ENCODE measurements at regions not wholly inside any gene's neighbourhood (a gene's known extent, or its start where the extent isn't known, plus 50 kb on each side); places are given as distances from the start of the nearest gene placed in this dataset.

DNA sequence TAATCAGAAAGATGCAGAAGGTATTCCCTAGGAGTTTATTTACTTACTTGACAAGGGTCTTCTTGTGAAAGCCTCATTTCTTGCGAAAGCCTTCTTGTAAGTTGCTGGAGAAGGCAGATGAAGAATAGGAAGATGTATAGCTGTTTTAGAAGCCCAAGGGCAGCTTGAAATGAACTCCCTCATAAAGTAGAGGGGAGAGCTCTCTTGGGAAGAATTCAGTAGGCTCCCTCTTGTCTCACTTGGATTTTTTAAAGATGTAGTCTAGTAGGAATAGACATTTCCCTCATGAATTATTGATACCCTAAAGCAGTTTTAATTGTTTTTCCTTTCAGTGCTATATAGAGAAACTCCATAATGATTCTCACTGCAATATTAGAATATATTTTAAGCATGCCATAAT lies 639.2 kb upstream of the CXADR start:
- intact Hi-C loops (cut with micrococcal nuclease) = no loop called here
- peaks cover 6% of the 10 kb centered on the region for H3K4me1 Mint-ChIP-seq (ENCODE audit: low read depth)
- H3K9me3 Mint-ChIP-seq = peaks cover 9% of the 10 kb centered on the region
- no peaks in the 10 kb centered on the region for H3K36me3 Mint-ChIP-seq (ENCODE audit: low read depth)
- H3K27ac Mint-ChIP-seq = no peak overlapping the region
- H3K27me3 Mint-ChIP-seq = no peaks in the 10 kb centered on the region
- no peak overlapping the region for H3K4me3 Mint-ChIP-seq

DNA sequence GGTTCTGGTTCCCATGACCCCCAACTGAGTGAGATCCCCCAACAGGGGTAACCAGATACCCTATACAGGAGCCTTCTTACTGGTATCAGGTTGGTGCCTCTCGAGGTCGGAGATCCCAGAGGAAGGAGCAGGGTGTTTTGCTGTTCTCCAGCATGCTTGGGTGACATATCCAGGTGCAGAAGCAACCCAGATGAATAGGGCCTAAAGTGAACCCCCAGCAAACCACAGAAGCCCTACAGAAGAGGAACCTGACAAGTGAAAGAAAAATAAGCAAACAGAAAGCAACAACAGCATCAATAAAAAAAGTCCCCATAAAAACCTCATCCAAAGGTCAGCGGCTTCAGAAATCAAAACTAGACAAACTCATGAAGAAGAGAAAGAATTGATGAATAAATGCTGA lies 633.4 kb upstream of the CXADR start:
- intact Hi-C loops (cut with micrococcal nuclease) = no loop called here
- Mint-ChIP-seq H3K4me3 (no peak overlapping the region), H3K4me1 (ENCODE audit: low read depth) (no peaks in the 10 kb centered on the region), H3K27ac (no peak overlapping the region), H3K27me3 (no peaks in the 10 kb centered on the region), H3K36me3 (ENCODE audit: low read depth) (no peaks in the 10 kb centered on the region), H3K9me3 (peaks cover 50% of the 10 kb centered on the region)

DNA sequence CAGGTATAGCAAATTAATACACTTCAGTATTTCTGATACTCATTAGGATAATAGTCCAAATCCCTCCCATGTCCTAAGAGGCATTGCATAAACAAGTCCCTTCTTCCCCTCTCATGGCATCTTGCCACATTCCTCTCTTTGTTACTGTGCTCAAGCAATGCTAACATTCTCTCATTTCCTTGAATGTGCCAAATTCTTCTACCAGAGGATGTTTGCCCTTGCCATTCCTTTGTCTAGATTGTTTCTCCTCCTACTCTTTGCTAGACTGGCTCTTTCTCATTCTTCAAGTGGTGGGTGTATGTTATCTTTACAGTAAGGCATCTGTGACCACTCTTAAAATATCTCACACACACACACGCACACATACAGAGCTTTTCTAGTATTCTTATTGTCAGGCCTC lies 621.0 kb upstream of the CXADR start:
- intact Hi-C loops (cut with micrococcal nuclease) = no loop called here
- H3K27ac Mint-ChIP-seq = no peak overlapping the region
- H3K27me3 Mint-ChIP-seq = no peaks in the 10 kb centered on the region
- H3K36me3 Mint-ChIP-seq (ENCODE audit: low read depth) = no peaks in the 10 kb centered on the region
- no peak overlapping the region for H3K4me3 Mint-ChIP-seq
- no peaks in the 10 kb centered on the region for H3K4me1 Mint-ChIP-seq (ENCODE audit: low read depth)
- H3K9me3 Mint-ChIP-seq = no peaks in the 10 kb centered on the region

DNA sequence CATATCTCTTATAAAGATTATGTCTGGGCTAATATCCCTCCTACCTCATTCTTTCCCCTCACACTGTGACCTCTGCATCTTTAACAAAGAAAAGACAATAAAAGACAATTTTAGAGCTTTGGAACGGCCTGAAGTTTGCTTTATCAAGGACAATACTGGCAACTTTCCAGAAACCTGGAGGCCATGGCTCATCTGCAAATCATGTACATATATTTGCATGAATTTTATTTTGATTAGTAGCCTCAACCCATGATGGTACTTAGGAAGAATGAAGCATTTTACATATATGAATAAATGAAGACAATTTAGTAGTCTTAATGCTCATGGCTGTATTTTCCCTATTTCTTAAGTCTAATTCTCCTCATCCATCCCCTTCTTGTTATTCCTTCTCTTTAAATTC lies 612.2 kb upstream of the CXADR start:
- peaks cover 11% of the 10 kb centered on the region for H3K9me3 Mint-ChIP-seq
- H3K4me1 Mint-ChIP-seq (ENCODE audit: low read depth) = no peaks in the 10 kb centered on the region
- no peaks in the 10 kb centered on the region for H3K27me3 Mint-ChIP-seq
- intact Hi-C loops (cut with micrococcal nuclease) = no loop called here
- H3K27ac Mint-ChIP-seq = no peak overlapping the region
- no peak overlapping the region for H3K4me3 Mint-ChIP-seq
- H3K36me3 Mint-ChIP-seq (ENCODE audit: low read depth) = no peaks in the 10 kb centered on the region

DNA sequence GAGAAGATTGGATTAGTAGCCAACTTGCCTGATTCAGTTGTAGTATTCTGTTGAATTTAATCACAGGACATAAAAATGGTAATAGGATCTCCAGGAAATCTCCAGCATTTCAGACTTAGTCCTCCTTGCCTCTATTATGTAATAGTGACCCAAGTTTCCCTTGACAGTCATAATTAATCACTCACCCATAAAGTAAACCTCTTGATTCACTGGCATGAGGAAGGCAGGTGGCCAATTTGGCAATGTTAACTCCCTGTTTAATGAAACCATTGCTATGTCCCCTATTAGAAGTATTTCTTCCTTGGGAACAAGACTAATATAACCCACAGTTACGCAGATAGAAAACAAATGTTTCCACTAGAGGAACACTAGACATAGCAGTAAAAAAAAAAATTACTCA lies 604.8 kb upstream of the CXADR start:
- Mint-ChIP-seq H3K4me3 (no peak overlapping the region), H3K4me1 (ENCODE audit: low read depth) (no peaks in the 10 kb centered on the region), H3K9me3 (peaks cover 9% of the 10 kb centered on the region), H3K27ac (no peak overlapping the region), H3K36me3 (ENCODE audit: low read depth) (no peaks in the 10 kb centered on the region), H3K27me3 (no peaks in the 10 kb centered on the region)
- intact Hi-C loops (cut with micrococcal nuclease) = no loop called here

DNA sequence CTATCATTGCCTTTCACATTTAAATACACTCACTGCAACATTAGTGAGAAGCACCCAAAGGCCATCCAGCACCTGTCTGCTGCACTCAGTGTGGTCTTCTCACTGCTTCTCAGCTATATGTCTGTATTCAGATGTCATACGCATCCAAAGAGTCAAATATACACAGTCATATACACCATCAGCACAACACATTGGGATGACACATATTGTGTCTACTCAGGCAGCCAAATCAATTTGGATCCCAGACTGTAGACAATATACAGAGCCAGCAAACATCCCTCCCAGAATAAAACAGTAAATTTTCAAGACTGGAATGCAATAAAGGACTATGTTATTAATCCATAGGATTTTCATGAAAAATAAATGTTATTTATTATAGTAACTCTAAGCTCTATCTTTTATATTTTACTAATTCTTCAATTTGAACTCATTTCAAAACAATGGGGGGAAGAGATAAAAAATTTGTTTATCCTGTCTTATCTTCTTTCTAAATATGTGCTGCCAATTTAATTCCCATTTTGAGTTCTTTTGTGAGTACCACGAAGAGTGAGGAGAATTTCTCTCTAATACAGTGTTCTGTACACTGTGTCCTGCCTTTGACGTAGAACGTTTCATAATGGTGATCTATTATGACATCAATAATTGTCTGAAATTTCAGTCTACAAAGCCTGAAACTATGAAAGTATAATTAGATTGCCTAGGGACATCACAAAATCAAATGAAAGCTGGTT lies 602.2 kb upstream of the CXADR start:
- H3K9me3 Mint-ChIP-seq = peaks cover 7% of the 10 kb centered on the region
- no peak overlapping the region for H3K27ac Mint-ChIP-seq
- H3K4me1 Mint-ChIP-seq (ENCODE audit: low read depth) = no peaks in the 10 kb centered on the region

DNA sequence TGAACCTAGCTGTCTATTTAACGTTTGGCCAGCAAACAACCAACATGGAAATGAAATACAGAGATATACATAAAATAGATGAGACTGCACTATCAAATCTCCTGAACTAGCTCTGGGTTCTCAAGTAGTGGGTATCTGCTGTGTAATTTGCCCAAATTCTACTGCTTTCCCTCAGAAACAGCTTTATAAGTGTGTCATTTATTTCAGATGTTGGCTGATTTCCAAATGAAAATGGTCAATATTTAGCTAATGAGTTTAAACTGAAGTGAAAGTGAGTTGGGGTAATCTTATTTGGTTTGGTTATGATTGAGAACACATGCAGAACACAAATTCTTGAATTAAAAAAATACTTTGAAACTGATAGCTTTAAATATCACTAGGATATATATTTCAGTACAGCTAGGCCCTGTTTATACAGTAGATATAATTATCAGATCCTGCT lies 601.7 kb upstream of the CXADR start:
- Mint-ChIP-seq H3K4me1 (ENCODE audit: low read depth) (no peaks in the 10 kb centered on the region), H3K9me3 (peaks cover under 1% of the 10 kb centered on the region), H3K36me3 (ENCODE audit: low read depth) (no peaks in the 10 kb centered on the region), H3K27me3 (no peaks in the 10 kb centered on the region), H3K4me3 (no peak overlapping the region), H3K27ac (no peak overlapping the region)
- intact Hi-C loops (cut with micrococcal nuclease) = no loop called here

More for the DNA sequence above, 602.2 kb upstream of the CXADR start:
- intact Hi-C loops (cut with micrococcal nuclease) = no loop called here
- Mint-ChIP-seq H3K36me3 (ENCODE audit: low read depth) (no peaks in the 10 kb centered on the region), H3K27me3 (no peaks in the 10 kb centered on the region), H3K4me3 (no peak overlapping the region)

DNA sequence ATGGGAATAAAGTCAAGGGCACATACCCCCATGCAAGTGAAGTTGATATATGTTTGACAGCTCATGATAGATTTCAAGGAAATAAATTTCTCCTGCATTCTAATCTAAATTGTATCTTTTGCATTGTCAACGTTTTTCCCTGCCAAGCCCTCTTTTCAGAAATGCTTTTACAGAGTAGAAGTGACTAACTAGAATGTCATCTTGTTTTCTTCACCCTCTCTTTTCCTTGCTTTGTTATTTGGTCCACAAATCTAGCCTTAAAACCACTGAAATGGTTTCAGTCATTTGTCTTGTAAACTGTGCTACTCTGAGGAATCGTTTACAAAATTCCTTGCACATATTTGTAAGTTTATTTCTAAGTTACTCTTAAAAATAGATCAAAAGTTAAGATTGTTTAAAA lies 600.8 kb upstream of the CXADR start:
- Mint-ChIP-seq H3K9me3 (no peaks in the 10 kb centered on the region), H3K4me1 (ENCODE audit: low read depth) (no peaks in the 10 kb centered on the region), H3K4me3 (no peak overlapping the region), H3K36me3 (ENCODE audit: low read depth) (no peaks in the 10 kb centered on the region), H3K27me3 (no peaks in the 10 kb centered on the region), H3K27ac (no peak overlapping the region)
- intact Hi-C loops (cut with micrococcal nuclease) = no loop called here

DNA sequence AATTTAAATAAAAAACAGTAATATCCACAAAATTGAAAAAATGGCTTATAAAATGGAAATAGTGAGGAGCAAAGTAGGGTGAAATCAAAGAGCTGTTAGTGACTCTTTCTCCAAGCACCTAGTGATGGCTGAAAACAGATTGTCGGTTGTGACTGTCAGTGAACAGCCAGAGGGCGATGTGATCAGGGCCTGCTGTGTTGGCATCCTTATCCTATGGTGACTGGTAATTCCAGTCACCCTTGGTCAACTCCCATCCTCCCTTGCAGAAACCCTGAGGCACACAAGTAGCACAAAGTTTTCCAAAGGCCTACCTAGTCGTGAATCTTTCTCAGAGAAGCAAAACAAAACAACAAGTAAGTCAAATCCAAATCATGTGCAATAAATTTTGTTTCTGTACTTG lies 599.8 kb upstream of the CXADR start:
- H3K27me3 Mint-ChIP-seq = no peaks in the 10 kb centered on the region
- no peak overlapping the region for H3K27ac Mint-ChIP-seq
- no peaks in the 10 kb centered on the region for H3K9me3 Mint-ChIP-seq
- H3K36me3 Mint-ChIP-seq (ENCODE audit: low read depth) = no peaks in the 10 kb centered on the region
- H3K4me1 Mint-ChIP-seq (ENCODE audit: low read depth) = no peaks in the 10 kb centered on the region
- intact Hi-C loops (cut with micrococcal nuclease) = no loop called here
- no peak overlapping the region for H3K4me3 Mint-ChIP-seq

DNA sequence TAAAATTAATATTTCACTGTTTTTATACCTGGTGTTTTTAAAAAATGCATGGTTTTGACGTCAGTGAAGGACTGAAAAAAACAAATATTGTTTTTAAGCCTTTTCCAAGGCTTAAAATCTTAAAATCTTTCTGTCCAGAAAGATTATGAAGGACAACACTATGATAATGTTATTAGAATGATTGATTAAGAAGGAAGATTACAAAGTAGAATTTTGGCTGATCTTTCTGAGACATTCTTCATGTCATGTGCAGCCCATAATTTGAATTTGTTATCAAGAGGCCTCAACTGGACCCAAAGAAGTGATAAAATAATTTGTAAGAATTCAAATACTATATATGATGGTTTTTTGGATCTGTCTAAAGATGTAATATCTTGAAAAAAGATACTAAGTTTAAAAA lies 584.4 kb upstream of the CXADR start:
- Mint-ChIP-seq H3K27ac (no peak overlapping the region), H3K9me3 (no peaks in the 10 kb centered on the region), H3K4me1 (ENCODE audit: low read depth) (no peaks in the 10 kb centered on the region), H3K36me3 (ENCODE audit: low read depth) (no peaks in the 10 kb centered on the region), H3K27me3 (no peaks in the 10 kb centered on the region), H3K4me3 (no peak overlapping the region)
- intact Hi-C loops (cut with micrococcal nuclease) = no loop called here

DNA sequence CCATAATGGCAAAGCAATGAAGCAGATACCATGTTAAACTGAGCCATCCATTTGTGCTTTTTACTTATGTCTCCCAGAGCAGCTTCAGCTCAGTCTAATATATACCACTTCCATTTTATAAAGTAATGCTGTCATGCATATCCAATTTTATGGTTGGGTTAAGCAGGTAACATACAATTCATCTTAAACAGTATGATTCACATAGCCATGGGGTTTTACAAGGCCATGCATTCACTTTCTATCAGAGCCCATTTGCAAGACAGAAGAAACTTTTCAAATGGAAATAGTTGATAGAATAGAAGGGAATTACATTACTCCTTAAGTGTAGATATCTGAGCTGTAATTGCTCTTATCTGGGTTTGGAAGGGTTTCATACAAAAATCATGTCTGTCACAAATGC lies 580.5 kb upstream of the CXADR start:
- Mint-ChIP-seq H3K36me3 (ENCODE audit: low read depth) (no peaks in the 10 kb centered on the region), H3K4me1 (ENCODE audit: low read depth) (no peaks in the 10 kb centered on the region), H3K27me3 (no peaks in the 10 kb centered on the region), H3K27ac (no peak overlapping the region), H3K9me3 (peaks cover 2% of the 10 kb centered on the region), H3K4me3 (no peak overlapping the region)
- intact Hi-C loops (cut with micrococcal nuclease) = no loop called here

DNA sequence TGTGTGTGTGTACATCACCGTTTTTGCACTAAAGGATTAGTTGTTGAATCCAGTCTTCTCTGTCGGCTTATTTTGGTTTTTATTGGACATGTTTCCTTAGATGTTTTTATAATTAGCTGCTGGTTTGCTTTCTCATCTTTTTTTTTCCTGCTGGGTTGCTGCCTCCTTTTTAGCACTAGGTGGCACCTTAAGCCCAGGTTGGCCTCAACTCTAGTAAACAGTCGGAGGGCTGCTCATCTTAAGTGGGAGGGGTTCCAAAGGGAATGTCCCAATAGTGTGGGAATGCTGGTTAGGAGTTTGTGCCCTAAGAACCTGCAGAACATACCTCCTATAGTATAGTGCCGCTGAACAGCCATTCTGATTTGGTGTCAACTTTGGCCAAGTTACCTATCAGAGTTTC lies 570.1 kb upstream of the CXADR start:
- peaks cover 85% of the 10 kb centered on the region for H3K9me3 Mint-ChIP-seq
- H3K36me3 Mint-ChIP-seq (ENCODE audit: low read depth) = no peaks in the 10 kb centered on the region
- H3K4me3 Mint-ChIP-seq = no peak overlapping the region
- intact Hi-C loops (cut with micrococcal nuclease) = no loop called here
- H3K27me3 Mint-ChIP-seq = no peaks in the 10 kb centered on the region
- no peak overlapping the region for H3K27ac Mint-ChIP-seq
- no peaks in the 10 kb centered on the region for H3K4me1 Mint-ChIP-seq (ENCODE audit: low read depth)

DNA sequence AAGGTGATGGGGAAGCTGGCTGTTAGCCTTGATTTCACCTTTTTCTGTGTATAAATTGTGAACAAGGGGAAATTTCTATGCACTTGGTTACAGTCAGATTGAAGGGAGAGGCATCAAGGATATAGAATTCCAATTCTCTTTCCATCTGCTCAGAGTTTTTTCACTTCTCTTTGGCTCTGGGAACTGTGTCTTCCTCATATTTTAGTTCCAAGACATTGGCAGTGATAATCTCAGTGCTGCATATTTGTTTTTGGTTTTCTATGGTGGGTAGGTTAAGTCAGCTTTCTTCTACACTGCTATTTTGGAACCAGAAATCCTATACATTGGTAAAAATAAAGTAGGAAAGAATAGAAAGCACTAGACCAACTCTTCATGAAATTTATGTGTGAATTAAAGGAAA lies 569.6 kb upstream of the CXADR start:
- peaks cover 85% of the 10 kb centered on the region for H3K9me3 Mint-ChIP-seq
- H3K4me1 Mint-ChIP-seq (ENCODE audit: low read depth) = no peaks in the 10 kb centered on the region
- no peaks in the 10 kb centered on the region for H3K36me3 Mint-ChIP-seq (ENCODE audit: low read depth)
- intact Hi-C loops (cut with micrococcal nuclease) = no loop called here
- no peaks in the 10 kb centered on the region for H3K27me3 Mint-ChIP-seq
- no peak overlapping the region for H3K4me3 Mint-ChIP-seq
- H3K27ac Mint-ChIP-seq = no peak overlapping the region

DNA sequence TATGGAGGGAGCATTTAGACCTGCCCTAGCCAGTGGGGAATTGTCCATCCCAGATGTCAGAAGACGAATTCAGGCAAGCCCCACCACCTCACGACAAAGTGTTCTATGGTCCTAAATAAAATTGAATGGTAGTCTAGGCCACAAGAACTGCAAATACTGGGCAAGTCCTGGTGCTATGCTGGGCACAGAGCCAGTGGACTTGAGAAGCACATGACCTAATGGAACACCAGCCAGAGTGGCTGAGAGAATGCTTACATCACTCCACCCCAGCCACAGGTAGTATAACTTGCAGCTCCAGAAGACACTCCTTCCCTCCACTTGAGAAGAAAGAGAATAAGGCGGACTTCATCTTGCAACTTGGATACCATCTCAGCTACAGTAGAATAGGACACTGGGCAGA lies 567.3 kb upstream of the CXADR start:
- Mint-ChIP-seq H3K4me1 (ENCODE audit: low read depth) (no peaks in the 10 kb centered on the region), H3K27me3 (no peaks in the 10 kb centered on the region), H3K9me3 (peaks cover 94% of the 10 kb centered on the region), H3K36me3 (ENCODE audit: low read depth) (no peaks in the 10 kb centered on the region), H3K27ac (no peak overlapping the region), H3K4me3 (no peak overlapping the region)
- intact Hi-C loops (cut with micrococcal nuclease) = no loop called here

DNA sequence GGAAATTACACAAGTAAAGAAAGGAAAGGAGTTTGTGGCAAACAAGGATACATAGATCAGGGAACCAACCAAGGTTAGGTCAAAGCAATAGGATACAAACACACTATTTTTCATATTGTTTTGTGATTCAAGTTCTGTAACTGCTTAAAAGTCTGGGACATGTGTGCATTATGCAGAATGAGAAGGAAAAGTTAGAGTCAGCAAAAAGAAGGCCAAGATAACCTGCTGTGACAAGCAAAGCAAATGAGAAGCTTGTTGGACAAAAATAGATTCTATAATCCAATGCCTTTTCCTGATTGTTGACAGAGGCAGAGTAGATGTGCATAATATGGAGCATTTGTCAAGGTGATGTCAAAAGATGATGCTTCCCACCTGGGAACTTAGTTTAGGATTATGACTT lies 556.0 kb upstream of the CXADR start:
- Mint-ChIP-seq H3K4me3 (no peak overlapping the region), H3K9me3 (peaks cover 25% of the 10 kb centered on the region), H3K4me1 (ENCODE audit: low read depth) (no peaks in the 10 kb centered on the region), H3K27ac (no peak overlapping the region), H3K36me3 (ENCODE audit: low read depth) (no peaks in the 10 kb centered on the region), H3K27me3 (no peaks in the 10 kb centered on the region)
- intact Hi-C loops (cut with micrococcal nuclease) = no loop called here

All from dendritic cell treated with granulocyte-macrophage colony-stimulating factor and Interleukin-4, amounts not matched to agents 40 ng/mL and 50 ng/mL, for 4 days (primary cell).